GM18499 (cell line): ENCODE measurements at regions not wholly inside any gene's neighbourhood (a gene's known extent, or its start where the extent isn't known, plus 50 kb on each side); places are given as distances from the start of the nearest gene placed in this dataset.
"Not testable (repeated sequence)": the region's sequence is repeated elsewhere in the genome, so short reads cannot be mapped to it uniquely, and the experiment has no call there.

Experiments used
- ATAC-seq: cut with Tn5 transposase; IDR thresholded peaks from one replicate; pipeline ENCODE4 v1.9.1; 2021; ENCODE audit warnings: moderate number of reproducible peaks; ENCODE audit not compliant: insufficient read depth, unreplicated experiment

DNA sequence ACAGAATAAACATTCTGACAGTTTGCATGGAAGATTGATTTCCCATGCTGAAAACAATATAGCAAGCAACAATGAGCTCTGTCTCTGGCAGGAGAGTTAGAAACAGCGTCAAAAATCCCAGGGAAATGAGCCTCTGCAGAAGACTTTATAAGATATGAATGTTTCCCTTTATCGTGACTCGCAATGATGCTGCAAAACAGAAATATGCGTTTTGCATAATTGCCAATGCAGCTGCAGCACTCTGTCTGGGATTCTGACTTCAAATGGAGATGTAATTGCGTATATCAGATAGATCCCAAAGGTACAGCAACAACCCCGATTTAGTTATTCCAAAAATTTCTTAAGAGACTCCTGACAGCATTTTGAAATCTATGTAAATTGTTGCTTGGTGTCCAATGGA lies 702.4 kb upstream of the EPHA5 start:
- ATAC-seq, result no peak

DNA sequence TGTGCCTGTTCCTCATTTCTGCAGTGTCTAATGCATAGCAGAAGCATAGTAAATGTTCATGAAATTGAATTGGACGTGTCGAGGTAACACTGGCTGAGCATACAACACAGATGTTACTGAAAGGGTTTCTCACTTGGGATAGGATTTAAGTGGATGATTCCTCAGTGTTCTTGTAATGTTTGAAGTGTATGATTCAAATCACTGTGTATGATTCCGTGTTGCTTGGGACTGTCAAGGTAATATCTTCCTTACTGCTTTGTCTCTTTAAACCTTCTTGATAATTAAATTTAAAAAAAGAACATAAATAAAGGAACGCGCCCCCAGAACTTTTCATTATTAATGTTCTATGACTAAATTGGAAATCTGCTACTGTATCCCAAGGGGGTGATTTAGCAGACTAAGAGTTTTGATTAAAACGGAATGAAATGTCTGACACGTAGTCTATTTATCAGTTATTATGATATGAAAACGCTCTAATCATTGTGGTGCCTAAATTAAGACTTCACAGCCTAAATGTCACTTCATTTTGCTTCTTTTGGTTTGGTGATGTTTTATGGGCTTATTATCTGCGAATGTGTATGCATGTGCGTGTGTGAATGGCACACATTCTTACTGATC lies 696.9 kb upstream of the EPHA5 start:
- no peak for ATAC-seq

GRCh38 chr4:66360395-66360794 lies 690.1 kb upstream of the EPHA5 start:
- not testable (repeated sequence) for ATAC-seq

DNA sequence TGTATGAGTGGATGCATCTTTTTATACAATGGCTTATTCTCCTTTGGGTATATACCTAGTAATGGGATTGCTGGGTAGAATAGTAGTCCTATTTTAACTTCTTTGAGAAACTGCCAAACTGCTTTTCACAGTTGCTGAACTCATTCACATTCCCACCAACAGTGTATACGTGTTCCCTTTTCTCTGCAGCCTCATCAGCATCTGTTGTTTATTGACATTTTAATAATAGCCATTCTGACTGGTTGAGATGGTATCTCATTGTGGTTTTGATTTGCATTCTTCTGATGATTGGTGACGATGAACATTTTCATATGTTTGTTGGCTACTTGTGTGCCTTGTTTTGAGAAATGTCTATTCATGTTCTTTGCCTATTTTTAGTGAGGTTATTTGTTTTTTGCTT lies 687.0 kb upstream of the EPHA5 start:
- no peak for ATAC-seq

DNA sequence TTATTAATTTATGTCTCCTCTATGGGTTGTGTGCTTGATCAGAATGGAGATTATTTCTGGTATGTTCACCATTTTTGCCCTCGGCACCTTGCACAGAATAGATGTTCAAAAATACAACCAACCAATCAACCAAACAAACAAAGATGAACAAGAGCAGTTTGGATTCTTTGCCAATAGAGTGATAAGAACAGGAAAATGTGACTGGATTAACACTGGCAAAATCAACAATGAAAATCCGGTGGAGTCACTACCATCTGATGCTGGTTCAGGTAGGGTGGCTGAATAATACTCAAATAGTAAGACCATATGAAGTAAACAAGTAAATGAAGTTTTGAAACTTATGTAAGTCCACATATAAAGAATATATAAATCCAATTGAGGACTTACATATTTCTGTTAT lies 685.0 kb upstream of the EPHA5 start:
- ATAC-seq, result no peak

DNA sequence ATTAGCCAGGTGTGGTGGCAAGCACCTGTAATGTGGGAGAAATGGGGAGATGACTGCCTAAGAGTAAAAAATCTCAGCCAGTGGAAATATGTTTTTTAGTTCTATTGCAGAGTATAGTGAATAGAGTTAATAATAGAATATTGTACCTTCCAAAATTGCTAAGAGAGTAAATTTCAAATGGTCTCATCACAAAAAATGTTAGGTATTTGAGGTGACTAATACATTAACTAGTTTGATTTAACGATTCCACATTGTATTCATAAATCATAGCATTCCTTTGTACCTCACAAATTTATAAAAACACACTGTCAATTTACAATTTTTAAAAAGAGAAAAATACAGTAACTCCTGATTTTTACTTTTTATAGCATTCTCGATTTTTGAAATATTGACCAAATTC lies 681.5 kb upstream of the EPHA5 start:
- no peak for ATAC-seq

DNA sequence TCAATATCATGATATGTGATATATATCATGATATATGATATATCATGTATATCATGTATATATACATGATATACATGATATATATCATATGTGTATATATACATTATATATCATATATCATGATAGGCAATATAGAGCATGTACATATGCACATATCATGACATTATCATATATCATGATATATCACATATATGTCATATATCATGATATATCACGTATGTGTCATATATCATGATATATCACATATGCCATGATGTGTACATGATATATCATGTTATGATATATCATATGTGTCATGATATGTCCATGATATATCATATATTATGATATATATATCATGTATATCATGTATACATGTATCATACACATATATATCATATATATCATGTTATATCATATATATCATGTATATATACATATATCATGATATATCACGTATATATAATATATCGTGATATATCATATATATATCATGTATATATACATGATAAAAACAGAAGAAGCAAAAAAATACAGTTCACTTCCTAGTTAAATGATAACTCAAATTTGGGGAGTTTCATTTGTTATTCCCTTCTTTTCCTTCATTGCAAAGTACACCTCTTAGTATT lies 670.1 kb upstream of the EPHA5 start:
- no peak for ATAC-seq

- no peak for ATAC-seq
Observed at GRCh38 chr4:66339007-66339406, 668.7 kb upstream of the EPHA5 start.

GRCh38 chr4:66331761-66332160 lies 661.5 kb upstream of the EPHA5 start:
- no peak for ATAC-seq

GRCh38 chr4:66330125-66330524 lies 659.8 kb upstream of the EPHA5 start:
- ATAC-seq, result no peak

GRCh38 chr4:66328803-66329574 lies 658.7 kb upstream of the EPHA5 start:
- ATAC-seq, result no peak

DNA sequence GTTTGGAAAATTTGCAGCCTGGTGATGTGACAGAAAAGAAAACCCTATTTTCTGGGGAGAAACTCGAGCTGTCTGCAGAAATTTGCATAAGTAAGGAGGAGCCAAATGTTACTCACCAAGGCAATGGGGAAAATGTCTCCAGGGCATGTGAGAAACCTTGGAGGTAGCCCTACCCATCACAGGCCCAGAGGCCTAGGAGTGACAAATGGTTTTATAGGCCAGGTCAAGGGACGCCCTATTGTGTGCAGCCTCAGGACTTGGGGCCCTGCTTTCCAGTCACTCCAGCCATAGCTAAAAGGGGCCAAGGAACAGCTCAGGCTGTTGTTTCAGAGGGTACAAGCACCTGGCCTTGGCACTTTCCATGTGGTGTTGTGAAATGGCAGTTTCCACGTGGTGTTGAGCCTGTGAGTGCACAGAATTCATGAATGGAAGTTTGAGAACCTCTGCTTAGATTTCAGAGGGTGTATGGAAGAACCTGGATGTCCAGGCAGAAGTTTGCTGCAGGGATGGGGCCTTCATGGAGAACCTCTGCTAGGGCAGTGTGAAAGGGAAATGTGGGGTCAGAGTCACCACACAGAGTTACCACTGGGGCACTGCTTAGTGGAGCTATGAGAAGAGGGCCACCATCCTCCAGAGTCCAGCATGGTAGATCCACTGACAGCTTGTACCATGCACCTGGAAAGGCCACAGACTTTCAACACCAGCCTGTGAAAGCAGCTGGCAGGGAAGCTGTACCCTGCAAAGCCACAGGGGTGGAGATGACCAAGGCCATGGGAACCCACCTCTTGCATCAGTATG lies 637.6 kb upstream of the EPHA5 start:
- no peak for ATAC-seq

DNA sequence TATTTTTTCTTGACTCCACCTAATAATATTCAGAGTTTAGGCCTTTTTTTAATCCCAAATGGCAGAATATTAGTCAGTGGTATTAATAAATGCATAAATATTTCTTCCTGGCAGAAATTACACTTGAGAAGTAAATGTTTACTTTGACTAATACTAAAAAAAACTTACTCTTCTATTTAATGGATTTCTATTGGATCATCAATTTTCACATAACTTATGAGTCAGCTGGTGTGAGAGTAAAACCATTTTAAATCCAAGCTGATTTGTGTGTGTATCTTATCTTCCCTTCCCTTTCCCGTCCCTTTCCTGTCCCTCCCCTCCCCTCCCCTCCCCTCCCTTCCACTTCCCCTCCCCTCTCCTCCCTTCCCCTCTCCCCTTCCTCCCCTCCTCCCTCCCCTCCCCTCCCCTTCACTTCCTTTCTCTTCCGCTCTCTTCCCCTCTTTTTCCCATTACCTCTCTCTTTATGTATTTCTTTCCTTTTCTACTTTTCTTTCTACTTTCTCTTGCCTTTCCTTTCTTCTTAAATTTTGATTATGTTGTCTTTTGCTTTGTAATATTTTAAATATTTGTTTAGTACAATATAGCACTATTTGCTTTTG lies 630.1 kb upstream of the EPHA5 start:
- ATAC-seq, result no peak

- ATAC-seq, result no peak
Observed at GRCh38 chr4:66298569-66298968, 628.3 kb upstream of the EPHA5 start.

- ATAC-seq, result no peak
Observed at GRCh38 chr4:66297703-66298102, 627.4 kb upstream of the EPHA5 start.

GRCh38 chr4:66294638-66295037 lies 624.3 kb upstream of the EPHA5 start:
- no peak for ATAC-seq

- ATAC-seq, result no peak
Observed at GRCh38 chr4:66284991-66285451, 614.7 kb upstream of the EPHA5 start.

GRCh38 chr4:66279084-66279483 lies 608.8 kb upstream of the EPHA5 start:
- ATAC-seq, result no peak

DNA sequence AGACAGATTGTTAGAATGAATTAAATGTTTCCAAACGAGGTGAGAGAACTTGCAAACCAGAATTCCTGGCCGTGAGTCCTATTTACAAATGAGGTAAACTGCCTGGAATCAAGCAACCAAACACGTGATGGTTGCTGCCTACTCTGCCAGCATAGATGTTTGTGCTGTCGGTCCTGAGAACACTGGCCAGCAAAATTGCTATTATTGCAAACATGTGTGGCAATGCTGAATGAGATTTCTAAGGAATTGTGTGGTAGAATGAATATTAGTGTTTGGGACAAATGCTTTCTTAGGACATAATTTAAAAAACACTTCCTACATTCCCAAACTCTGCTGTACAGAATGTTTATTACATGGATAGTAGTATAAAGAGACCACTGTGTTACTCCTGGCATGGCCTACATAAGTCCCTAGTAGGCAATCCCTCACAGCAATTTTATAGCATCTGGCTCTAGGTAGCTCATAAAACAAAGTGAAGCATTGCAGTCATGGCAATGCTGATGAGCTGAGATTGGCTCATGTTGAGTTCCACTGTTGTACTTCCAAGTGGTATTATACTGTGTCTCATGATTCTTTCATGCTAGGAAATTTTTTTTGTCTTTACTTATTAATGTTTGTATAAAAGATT lies 605.2 kb upstream of the EPHA5 start:
- ATAC-seq, result no peak

GRCh38 chr4:66273110-66273509 lies 602.8 kb upstream of the EPHA5 start:
- ATAC-seq, result no peak
